Fibroblast of gingiva (primary cell): ENCODE measurements at regions not wholly inside any gene's neighbourhood (a gene's known extent, or its start where the extent isn't known, plus 50 kb on each side); places are given as distances from the start of the nearest gene placed in this dataset.

Source experiments
- DNase-seq: peaks from one replicate; pipeline ENCODE4 v3.0.0-alpha.2; 2011; ENCODE audit warnings: low read depth

DNA sequence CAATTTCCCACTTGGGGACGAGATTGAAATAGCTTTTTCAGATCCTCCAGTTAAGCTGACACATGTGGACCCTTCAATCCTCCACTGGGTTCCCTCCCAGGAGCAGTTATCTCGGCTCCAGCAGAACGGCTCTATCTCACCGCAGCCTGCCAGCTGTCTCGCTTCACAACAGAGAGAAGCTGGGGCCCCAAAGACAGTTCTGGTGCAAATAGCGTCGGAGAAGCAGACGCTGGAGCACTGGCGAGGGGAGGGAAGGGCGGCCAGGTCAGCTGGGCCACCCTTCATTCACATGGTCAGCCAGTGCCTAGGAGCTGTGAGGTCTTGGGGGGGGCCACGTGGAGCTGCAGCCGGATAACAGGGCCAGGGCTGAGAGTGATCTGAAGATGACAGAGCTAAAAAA lies 141.3 kb upstream of the SDK2 start:
- DNase-seq: no peak

DNA sequence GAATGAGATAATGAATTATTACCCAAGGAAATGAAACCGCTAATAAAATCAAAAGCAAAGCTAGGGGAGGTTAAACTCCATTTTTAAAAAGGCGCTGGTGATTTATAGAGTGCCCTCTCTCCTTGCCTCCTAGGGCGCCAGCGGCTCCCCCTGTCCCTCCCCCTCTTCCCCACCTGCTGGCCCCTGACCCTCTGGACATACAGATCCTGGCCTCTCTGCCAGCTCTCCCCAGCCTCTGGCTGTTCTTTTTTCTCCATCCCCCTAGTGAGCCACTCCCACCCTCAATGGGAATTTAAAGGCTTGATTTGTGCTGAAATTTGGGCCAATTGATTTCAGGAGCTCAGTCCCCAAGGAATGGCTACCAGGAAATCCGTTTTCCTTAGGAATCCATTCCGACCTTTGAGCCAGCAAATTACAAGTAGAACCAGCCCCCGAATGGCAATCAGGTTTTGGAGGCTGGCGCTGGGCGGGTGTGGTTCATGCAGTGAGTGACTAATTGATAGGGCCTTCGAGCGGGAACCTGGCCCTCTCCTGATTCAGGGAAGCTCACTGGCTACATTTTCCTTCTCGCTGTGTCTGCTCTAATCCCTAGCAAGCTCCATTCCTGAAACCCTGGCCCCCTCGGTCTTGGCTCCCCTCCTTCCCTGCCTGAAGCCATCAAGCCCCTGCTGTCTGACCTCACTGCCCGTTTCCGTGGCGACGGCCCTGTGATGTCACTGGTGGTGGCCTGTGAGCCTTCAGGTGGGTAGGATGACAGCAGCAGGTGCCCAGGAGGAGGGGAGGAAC lies 141.9 kb upstream of the SDK2 start:
- DNase-seq: no peak

DNA sequence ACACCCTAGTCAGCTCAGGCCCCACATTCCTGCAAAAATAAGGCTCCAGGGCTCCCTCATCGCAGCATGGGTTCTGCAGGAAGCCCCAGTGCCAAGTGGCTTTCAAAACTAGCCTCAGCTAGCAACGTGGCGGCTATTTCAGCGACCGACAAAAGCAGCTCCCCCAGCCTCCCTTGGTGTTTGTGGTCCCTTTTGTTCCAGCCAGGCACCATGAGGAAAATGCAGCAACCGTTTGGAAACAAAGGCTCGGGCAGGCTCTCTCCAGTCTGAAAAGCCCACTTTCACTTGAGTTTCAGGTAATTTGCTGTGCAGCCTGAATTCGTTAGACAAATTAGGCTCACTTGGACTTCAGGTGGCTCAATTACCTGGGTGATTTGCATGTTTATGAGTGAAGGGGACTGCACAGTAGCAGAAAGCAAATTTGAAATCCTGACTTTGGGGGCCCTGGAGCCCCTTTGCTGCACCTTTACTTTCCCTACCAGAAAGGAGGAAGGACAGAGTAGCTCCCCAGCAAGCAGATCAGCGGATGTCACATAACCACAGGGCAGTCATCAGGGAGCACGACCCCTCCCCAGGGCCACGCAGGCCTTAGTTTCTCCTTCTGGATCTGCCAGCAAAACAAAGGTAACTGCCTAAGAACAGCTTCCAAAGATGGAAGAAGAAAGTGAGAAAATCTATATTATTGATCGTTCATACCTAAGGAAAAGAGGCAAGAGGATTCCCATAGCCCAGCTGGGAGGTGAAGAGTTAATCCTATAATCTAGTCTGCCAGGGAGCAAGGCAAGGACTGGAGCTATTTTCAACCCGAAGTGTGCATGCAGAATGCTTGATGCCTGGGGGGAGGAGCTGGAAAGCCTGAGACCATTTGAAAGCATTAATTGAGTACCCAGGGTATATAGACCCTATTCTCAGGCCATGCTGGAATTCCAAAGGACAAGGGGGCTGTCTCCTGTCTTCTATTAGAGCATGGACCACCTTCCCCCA lies 143.1 kb upstream of the SDK2 start:
- no peak for DNase-seq

DNA sequence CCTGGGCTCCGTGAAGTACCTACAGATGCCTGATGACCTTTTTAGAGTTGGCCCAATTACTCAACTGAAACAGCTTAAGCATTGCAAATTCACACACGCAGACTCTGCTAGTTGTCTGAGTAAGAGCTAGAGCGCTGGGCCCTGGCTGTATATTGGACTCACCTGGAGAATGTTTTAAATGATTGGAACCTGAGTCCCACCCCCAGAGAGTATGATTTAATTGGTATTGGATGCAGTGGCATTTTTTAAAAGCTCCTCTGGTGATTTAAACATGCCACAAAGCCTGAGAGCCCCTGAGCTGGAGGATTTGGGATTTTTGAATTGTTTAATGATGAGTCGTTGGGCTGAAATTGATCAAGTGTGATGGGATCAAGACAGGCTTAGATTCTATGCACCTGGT lies 143.9 kb upstream of the SDK2 start:
- DNase-seq: no peak

DNA sequence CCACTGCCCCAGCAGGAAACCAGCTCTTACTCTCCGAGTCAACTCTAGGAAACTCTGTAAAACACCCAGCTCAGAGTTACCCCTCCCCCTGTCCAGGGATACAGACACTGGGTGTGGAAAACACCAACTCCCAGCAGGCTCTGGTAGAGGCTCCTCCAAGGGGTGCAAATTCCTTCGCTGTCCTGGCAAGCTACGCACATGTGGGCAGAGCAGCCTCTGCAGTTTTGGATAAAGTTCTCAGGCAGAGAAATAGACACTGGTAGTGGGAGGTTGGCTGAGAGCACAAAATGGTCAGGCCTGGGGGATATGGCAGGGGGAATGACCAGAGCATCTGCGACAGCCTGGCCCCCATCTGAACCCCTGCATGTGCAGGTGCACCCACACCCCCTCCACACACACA lies 146.9 kb upstream of the SDK2 start:
- DNase-seq: no peak

DNA sequence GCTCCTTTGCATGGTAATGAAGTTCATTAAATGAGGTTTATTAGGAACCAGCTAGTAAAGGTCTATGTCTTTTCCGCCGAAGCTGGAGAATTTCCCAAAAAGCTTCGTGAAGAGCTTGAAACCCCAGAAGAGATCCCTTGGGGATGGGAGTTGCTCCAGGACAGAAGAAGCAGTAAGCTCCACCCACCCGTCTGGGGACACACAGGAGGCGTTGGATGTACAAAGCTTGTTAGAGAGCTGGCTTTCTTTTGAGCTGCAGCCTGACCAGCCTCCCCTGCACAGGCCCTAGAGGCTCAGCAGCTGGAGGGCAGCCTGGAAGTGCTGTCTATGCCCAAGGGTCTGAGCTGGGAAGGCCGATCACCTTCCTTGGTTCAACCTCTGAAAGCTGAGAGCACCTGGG lies 147.4 kb upstream of the SDK2 start:
- DNase-seq: no peak

DNA sequence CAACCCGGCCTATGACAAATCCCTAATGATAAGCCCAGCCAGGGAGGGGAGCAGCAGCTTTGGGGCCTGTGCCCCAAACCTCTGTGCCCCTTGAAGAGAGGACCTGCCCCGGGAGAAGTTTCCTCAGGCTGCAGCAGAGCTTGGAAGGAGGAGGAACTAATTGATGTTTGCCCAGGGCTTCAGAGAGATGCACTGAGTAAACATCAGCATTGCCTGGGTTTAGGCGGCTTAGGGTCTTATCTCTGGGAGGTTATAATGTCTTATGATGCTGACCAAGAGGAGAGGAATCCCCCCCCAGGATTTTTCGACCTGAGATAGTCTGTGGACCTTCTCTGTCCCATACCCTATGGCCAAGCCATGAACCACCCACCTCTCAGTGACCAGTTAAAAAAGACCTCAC lies 148.7 kb upstream of the SDK2 start:
- DNase-seq: no peak

DNA sequence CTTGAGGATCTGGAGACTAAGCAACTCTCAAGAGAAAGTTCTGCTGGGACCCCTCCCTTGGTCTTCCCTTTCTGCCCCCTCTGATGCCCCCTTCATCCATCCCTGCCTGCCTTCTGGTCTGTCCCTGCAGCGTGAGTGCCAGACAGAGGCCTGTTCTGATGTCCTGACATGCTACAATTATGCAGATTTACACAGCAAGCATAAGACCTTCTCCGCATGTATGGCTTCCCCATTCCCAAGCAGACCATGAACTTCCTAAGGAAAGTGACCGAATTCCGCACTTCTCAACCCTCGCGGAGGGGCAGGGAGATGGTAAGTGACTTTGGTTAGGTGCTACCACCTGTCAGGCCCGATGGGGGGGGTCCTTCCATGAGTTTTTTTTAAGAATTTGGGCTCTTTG lies 150.1 kb upstream of the SDK2 start:
- DNase-seq: no peak

DNA sequence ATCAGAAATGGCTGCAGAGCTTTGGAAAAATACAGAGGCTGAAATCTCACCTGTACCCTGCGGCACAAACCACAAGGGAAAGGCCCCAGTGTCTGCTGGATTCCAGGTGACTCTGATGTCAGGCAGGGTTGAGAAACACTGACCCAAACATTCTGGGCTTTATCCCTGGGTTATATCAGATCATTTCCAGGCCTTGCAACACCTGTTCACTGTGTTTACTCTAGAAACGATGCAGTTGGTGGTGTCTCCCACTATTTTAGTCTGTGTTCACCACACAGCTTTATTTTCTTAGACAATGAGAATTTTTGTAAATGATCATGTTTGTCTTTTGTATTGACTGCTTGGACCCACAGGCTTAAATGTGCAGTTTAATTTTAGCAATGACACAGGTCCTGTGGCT lies 151.5 kb upstream of the SDK2 start:
- no peak for DNase-seq

DNA sequence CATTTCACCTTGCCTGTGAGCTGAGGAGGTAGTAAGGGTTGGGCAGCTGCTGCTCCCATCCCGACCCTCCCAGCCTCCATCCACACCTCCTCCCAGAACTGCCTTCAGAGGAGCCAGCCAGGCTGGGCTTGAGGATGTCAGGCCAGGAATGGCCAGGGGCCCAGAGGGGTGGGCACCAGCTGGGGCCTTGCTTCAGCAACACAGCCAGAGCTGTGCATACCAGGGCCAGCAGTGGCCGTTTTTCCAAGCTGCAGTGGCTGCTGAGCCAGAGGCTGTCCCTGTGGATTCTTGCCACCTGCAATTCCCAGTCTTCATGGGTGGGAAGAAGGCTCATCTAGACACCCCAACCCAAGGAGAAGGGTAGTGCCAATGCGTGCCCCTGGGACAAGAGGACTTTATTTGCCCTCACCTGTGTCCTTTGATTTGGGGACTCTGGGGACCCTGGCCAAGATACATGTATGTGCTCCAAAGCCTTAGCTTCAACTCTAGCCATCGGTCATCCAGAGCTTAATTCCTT lies 153.4 kb upstream of the SDK2 start:
- DNase-seq: no peak

DNA sequence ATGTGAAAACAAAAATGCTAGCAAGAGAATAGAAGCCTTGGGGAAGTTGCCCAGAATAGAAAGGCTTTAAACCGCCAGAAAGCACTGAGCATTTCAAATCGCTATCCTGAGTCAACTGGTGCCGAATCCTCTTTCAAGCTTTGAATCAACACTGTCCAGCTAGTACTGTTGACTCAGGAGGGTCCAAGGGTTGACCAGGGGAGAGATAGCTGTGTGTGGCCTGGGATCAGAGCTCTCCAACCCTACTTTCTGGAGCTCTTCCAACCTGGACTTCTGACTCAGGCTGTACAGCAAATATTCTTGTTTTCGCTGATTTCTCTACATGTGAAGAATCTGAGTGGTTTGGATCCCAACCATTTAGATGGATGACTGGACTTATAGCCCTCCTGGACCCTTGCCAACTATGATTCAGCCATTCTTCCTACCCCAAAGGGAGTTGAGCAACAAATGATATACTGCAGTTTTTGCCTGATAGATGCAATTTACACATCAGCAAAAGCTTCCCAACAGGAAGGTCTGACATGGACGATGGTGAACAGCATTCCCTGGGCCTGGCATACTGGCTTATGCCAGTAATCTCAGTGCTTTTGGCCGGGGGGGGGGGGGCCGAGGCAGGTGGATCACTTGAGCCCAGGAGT lies 154.0 kb upstream of the SDK2 start:
- DNase-seq: peak; percentile 47

DNA sequence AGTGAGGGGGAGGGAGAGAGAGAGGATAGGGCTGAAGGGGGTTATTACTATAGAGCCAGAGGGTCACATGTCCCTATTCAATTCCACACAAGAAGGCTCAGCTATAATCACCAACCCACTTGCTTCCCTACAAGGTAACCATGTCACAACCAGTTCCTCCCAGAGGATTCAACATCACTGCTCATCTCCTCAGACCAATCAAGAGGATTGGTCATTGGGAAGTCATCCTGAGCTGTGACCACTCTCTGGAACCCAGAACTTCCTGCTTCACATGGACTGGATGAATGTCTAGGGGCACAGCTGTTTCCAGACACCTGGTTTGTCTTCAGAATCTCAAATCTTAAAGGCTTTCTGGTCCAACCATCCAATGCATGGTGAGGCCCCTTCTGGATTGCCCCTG lies 154.9 kb upstream of the SDK2 start:
- DNase-seq: no peak

DNA sequence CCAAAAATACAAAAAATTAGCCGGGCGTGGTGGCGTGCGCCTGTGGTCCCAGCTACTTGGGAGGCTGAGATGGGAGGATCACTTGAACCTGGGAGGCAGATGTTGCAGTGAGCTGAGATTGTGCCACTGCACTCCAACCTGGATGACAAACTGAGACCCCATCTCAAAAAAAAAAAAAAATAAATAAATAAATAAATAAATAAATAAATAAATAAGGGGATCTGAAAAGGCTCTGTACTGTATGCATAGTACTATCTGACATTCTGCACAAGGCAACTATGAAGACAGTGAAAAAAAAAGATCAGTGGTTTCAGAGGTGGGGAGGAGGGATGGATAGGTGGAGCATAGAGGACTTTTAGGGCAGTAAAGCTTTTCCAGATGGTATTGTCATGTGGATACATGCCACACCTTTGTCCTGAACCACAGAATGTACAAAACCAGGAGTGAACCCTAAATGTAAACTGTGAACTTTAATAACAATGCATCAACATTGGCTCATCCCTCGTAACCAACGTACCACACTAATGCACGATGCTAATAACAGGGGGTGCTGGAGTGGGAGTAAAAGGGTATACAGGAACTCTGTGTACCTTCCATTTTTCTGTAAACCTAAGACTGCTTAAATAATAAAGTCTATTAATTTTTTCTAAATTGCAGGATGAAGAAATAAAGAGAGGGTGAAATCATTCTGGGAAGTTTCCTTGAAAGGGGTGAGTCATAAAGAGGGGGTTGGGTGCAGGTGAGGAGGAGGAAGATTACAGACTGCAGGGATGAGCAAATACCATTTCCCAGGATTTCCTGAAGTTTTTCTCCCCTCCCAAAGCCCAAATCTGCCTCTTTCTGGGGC lies 155.8 kb upstream of the SDK2 start:
- DNase-seq: no peak

DNA sequence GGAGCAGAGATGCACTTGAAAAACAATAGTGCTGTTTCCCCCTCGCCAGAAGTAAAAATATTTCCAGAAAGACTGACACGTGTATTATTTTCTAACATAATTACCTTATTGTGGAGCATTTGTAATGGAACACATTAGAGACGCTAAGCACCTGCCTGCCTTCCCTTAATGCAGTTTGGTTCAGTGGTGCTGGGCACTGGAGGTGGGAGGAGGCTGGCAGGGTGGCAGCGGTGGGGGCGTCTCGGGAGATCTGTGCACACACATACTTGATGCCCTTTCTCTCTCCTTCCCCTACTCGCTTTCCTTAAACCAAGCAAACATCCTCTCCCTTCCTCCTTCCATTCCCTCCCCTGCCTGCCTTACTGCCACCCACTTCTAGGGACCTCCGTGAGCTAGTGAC lies 156.6 kb upstream of the SDK2 start:
- no peak for DNase-seq

DNA sequence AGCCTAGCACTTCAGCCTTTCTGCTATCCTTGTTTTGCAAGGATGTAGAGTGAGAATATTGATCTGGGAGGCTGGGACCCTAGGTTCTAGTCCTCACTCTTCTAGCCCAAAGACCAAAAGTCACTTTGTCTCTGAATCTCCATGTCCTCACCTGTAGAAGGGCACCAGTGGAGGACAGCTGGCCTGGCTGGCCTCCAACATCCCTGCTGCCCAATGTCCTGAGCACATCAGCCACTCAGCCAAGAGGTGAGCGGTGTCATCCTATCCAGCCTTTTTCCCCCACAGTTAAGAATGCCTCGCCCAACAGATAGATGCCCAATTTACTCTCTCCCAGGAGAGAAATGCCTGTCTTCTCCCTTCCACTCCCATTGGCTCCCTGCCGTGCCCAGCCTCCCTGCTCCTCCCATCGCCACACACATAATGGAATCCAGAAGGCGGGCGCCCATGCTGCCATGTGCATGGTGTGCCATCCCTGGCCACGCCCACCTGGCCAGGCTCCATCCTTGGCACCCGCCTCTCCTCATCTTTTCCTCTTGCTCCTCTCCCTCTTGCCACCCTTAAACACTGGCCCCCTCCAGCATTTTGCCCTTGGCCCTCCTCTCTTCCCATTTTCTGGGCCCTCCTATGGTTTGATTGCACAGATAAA lies 157.3 kb upstream of the SDK2 start:
- no peak for DNase-seq

DNA sequence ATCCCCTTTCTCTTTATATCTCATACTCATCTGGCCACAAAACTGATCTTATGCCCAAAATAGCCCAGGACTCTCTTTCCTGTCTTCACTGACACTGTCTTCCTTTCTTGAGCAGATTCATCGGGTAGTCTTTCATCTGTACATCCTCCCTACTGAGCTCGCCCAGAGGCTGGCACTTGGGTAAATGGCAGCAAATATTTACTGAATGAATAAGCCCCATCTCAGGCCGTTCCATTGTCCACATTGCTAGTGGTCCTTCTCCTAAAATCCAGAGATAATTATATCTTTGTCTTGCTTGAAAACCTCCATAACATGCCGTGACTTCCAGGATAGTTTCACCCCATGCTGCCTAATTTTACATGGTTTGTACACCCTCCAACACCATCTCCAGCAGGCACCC lies 158.1 kb upstream of the SDK2 start:
- DNase-seq: no peak

DNA sequence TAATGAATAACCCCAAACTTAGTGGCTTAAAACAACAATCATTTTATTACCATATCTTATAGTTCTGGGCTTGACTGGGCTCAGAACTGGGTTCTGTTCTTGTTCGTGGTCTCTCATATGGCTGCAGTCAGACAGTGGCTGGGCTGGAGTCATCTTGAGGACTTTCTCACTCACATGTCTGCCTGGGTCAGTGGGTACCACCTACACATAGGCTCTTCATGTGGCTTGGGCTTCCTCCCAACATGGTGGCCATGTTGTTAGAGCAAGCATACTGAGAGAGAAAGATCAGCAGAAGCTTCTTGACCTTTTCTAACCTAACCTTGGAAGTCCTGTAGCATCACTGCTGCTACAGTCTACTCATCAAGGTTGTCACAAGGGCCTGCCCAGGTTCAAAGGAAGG lies 158.6 kb upstream of the SDK2 start:
- DNase-seq: no peak

DNA sequence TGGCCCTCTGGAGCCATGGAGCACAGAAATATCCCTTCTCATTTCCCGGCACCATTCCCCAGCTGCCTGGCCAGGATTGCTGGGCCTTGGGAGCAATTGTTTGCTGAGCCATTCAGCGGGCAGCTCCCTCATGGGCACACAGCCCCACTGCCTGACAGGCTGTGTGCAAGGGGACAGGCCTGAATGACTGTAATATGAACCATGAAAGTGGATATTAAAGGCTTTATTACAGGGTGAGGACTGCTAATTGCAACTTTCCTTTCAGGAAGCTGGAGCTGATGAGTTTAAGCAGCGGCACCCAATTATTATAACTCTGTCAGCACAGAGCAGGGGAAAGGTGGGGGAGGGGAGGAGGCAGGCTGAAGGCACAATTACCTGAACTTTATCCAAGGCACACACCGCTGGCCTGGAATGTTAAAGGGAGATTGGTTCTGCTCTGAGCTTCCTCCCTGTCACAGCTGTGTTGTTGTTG lies 159.8 kb upstream of the SDK2 start:
- no peak for DNase-seq

DNA sequence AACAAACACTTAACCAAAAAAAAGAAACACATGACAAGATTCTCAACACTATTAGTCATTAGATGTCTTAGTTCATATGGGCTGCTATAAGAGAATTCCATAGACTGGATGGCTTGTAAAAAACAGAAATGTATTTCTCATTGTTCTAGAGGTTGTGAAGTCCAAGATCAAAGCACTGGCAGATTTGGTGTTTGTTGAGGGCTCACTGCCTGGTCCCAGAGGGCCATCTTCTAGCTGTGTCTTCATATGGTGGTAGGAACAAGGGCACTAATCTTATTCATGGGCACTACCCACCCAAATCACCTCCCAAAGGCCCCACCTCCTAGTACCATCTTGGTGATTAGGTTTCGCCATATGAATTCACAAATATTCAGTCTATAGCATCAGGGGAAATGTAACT lies 162.5 kb upstream of the SDK2 start:
- DNase-seq: no peak

DNA sequence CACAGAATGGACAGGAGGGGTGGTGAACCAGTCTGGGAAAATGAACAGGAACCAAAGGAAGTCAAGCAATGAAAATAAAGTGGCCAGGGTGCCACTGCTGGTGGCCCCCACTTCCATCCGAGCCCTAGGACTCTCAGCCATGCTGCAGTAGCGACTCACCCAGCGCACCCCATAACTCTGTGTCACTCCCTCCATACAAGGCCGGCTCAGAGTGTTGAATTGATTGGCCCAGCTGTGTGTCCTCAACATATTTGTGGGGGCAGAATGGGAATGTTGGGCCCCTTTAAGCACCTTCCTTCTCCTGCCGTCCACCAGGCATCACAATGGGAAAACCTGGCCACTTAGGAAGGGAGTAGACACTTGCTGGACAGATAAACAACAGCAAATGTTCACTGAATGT lies 169.0 kb upstream of the SDK2 start:
- no peak for DNase-seq

DNA sequence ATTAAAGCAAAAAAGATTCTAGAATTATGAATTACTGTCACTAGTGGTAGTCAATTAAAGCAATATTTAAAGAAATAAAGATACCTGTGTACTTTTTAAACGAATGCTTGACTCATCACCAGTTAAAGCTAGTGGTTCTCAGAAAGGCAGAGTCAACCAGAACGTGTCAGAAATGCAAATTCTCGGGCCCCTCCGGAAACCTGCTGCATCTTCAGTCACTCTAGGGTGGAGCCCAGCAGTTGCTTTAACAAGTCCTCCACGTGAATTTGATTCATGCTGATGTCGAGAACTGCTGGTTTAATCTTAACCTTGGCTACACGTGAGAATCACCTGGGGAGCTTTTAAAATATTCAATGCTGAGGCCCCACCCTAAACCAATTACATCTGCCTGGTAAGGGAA lies 169.8 kb upstream of the SDK2 start:
- no peak for DNase-seq
